Adipocyte (in vitro differentiated cells): ENCODE measurements at regions not wholly inside any gene's neighbourhood (a gene's known extent, or its start where the extent isn't known, plus 50 kb on each side); places are given as distances from the start of the nearest gene placed in this dataset.

Source experiments
- DNase-seq: peaks from one replicate; pipeline ENCODE4 v3.0.0-alpha.2; 2015; ENCODE audit warnings: low read depth
- H3K27me3 ChIP-seq: replicated peaks from 2 replicates; pipeline ENCODE4 v1.7.0; 2013; ENCODE audit warnings: mild to moderate bottlenecking, low read length, moderate library complexity; ENCODE audit not compliant: control insufficient read depth, insufficient read depth
- H3K36me3 ChIP-seq: 2 replicates; pipeline ENCODE4 v1.7.0; 2013; ENCODE audit warnings: low read length, mild to moderate bottlenecking, moderate library complexity; ENCODE audit not compliant: control insufficient read depth, insufficient read depth, severe bottlenecking
- H3K4me1 ChIP-seq: 2 replicates; pipeline ENCODE4 v1.7.0; 2013; ENCODE audit warnings: mild to moderate bottlenecking, low read length, moderate library complexity; ENCODE audit not compliant: control insufficient read depth, insufficient read depth
- H3K4me3 ChIP-seq: 2 replicates; pipeline ENCODE4 v1.7.0; 2013; ENCODE audit warnings: mild to moderate bottlenecking, low read length, moderate library complexity
- H3K9ac ChIP-seq: 2 replicates; pipeline ENCODE4 v1.7.0; 2013; ENCODE audit warnings: mild to moderate bottlenecking, low read length, moderate library complexity
- H3K9me3 ChIP-seq: 2 replicates; pipeline ENCODE4 v1.7.0; 2013; ENCODE audit warnings: mild to moderate bottlenecking, low read length, moderate library complexity; ENCODE audit not compliant: control insufficient read depth

- Histone ChIP-seq H3K9me3 (no peaks in the 10 kb centered on the region), H3K9ac (no peak overlapping the region), H3K4me3 (no peak overlapping the region), H3K4me1 (no peaks in the 10 kb centered on the region), H3K27me3 (peaks cover 3% of the 10 kb centered on the region), H3K36me3 (no peaks in the 10 kb centered on the region)
- no peak for DNase-seq
Observed at GRCh38 chr11:70502677-70503467, 104.5 kb downstream of the CTTN start.

- Histone ChIP-seq H3K4me3 (no peak overlapping the region), H3K36me3 (no peaks in the 10 kb centered on the region), H3K27me3 (no peaks in the 10 kb centered on the region), H3K9me3 (no peaks in the 10 kb centered on the region), H3K4me1 (no peaks in the 10 kb centered on the region), H3K9ac (no peak overlapping the region)
- no peak for DNase-seq
Observed at GRCh38 chr11:70503468-70504221, 105.3 kb downstream of the CTTN start.

- Histone ChIP-seq H3K9me3 (no peaks in the 10 kb centered on the region), H3K9ac (no peak overlapping the region), H3K36me3 (no peaks in the 10 kb centered on the region), H3K27me3 (no peaks in the 10 kb centered on the region), H3K4me1 (no peaks in the 10 kb centered on the region), H3K4me3 (no peak overlapping the region)
- DNase-seq = no peak
Observed at GRCh38 chr11:70504246-70505020, 106.1 kb downstream of the CTTN start.

- Histone ChIP-seq H3K36me3 (no peaks in the 10 kb centered on the region), H3K9me3 (no peaks in the 10 kb centered on the region), H3K4me1 (no peaks in the 10 kb centered on the region), H3K4me3 (no peak overlapping the region), H3K27me3 (no peaks in the 10 kb centered on the region), H3K9ac (no peak overlapping the region)
- no peak for DNase-seq
Observed at GRCh38 chr11:70505331-70505731, 107.0 kb downstream of the CTTN start.

- no peak overlapping the region for H3K9ac ChIP-seq
- no peaks in the 10 kb centered on the region for H3K27me3 ChIP-seq
- no peaks in the 10 kb centered on the region for H3K9me3 ChIP-seq
- H3K36me3 ChIP-seq = no peaks in the 10 kb centered on the region
- no peak overlapping the region for H3K4me3 ChIP-seq
- no peak for DNase-seq
- no peaks in the 10 kb centered on the region for H3K4me1 ChIP-seq
Observed at GRCh38 chr11:70505761-70506657, 107.7 kb downstream of the CTTN start.

- no peaks in the 10 kb centered on the region for H3K9me3 ChIP-seq
Observed at GRCh38 chr11:70506658-70506970, 108.3 kb downstream of the CTTN start.

GRCh38 chr11:70506986-70507385, 108.7 kb downstream of the CTTN start:
- no peaks in the 10 kb centered on the region for H3K36me3 ChIP-seq
- H3K4me3 ChIP-seq = no peak overlapping the region
- H3K27me3 ChIP-seq = no peaks in the 10 kb centered on the region
- no peak overlapping the region for H3K9ac ChIP-seq
- DNase-seq = no peak
- peaks cover 2% of the 10 kb centered on the region for H3K9me3 ChIP-seq
- no peaks in the 10 kb centered on the region for H3K4me1 ChIP-seq

More at GRCh38 chr11:70506658-70506970, 108.3 kb downstream of the CTTN start:
- no peak overlapping the region for H3K4me3 ChIP-seq
- H3K4me1 ChIP-seq = no peaks in the 10 kb centered on the region
- no peaks in the 10 kb centered on the region for H3K36me3 ChIP-seq
- no peaks in the 10 kb centered on the region for H3K27me3 ChIP-seq
- H3K9ac ChIP-seq = no peak overlapping the region
- DNase-seq = no peak

- DNase-seq = no peak
- H3K27me3 ChIP-seq = no peaks in the 10 kb centered on the region
- no peak overlapping the region for H3K4me3 ChIP-seq
- no peaks in the 10 kb centered on the region for H3K36me3 ChIP-seq
- no peak overlapping the region for H3K9ac ChIP-seq
- H3K4me1 ChIP-seq = no peaks in the 10 kb centered on the region
- peaks cover 8% of the 10 kb centered on the region for H3K9me3 ChIP-seq
Observed at GRCh38 chr11:70507466-70508230, 109.3 kb downstream of the CTTN start.

GRCh38 chr11:70508231-70508480, 109.8 kb downstream of the CTTN start:
- Histone ChIP-seq H3K36me3 (no peaks in the 10 kb centered on the region), H3K27me3 (no peaks in the 10 kb centered on the region), H3K4me1 (no peaks in the 10 kb centered on the region), H3K9me3 (peaks cover 13% of the 10 kb centered on the region), H3K4me3 (no peak overlapping the region), H3K9ac (no peak overlapping the region)
- DNase-seq = no peak

- H3K27me3 ChIP-seq = no peaks in the 10 kb centered on the region
- no peak for DNase-seq
- H3K4me3 ChIP-seq = no peak overlapping the region
- peaks cover 17% of the 10 kb centered on the region for H3K9me3 ChIP-seq
- H3K4me1 ChIP-seq = no peaks in the 10 kb centered on the region
- H3K9ac ChIP-seq = no peak overlapping the region
- no peaks in the 10 kb centered on the region for H3K36me3 ChIP-seq
Observed at GRCh38 chr11:70509476-70509875, 111.1 kb downstream of the CTTN start.
